ENCODE measurements at regions not wholly inside any gene's neighbourhood (a gene's known extent, or its start where the extent isn't known, plus 50 kb on each side); places are given as distances from the start of the nearest gene placed in this dataset.

DNA sequence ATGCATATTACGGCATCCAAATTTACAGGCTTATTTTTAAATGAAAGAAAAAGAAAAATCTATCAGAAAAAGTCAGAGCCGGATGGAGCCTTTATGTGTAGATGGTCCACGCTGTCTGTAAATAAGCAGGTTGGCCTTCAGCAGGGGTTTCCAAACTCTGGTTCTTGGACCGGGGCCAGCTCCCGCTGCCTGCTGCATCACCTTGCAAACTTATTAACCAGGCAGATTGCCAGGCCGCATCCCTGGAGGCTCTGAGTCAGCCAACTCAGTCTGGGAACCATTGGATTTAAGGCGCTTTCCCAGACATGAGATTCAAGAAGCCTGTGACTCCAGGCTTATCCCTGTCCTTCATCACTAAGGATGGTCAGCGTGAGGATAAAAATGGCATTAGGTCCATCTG lies 212.4 kb downstream of the OPA1 start:
- no peaks in the 10 kb centered on the region for H3K4me1 ChIP-seq
- TF ChIP-seq POLR2AphosphoS5 (IDR thresholded peaks at IDR 0.05), result peak in 1 of 3 donors; percentile 50
- no peak for TF ChIP-seq POLR2A (IDR thresholded peaks at IDR 0.05)
- no peak for TF ChIP-seq EP300 (IDR thresholded peaks at IDR 0.05)
- H3K4me3 ChIP-seq, result no peak overlapping the region
- no peaks in the 10 kb centered on the region for H3K9me3 ChIP-seq
- H3K27me3 ChIP-seq, result no peaks in the 10 kb centered on the region
- DNase-seq, result peak; percentile 67 to 90
- no peaks in the 10 kb centered on the region for H3K36me3 ChIP-seq
- 54 to 59% (median 58%) methylated on average over 8 of the region's 8 CpGs for WGBS, 5 donors
- no peak overlapping the region for H3K27ac ChIP-seq
- intact Hi-C loops (cut with DNase I; ENCODE audit: low total_unique reads), result loop anchor here (10.0 kb wide), 1 partner anchor 189 kb away; no protein-coding TSS in a partner anchor

GRCh38 chr3:193808317-193808716 lies 215.3 kb downstream of the OPA1 start:
- no peaks in the 10 kb centered on the region for H3K9me3 ChIP-seq
- H3K4me3 ChIP-seq, result no peak overlapping the region
- no peak for DNase-seq
- H3K36me3 ChIP-seq, result no peaks in the 10 kb centered on the region
- 90 to 94% (median 93%) methylated on average over 8 of the region's 8 CpGs for WGBS, 5 donors
- no peaks in the 10 kb centered on the region for H3K4me1 ChIP-seq
- TF ChIP-seq POLR2A (IDR thresholded peaks at IDR 0.05) (no peak), POLR2AphosphoS5 (IDR thresholded peaks at IDR 0.05) (no peak), CTCF (IDR thresholded peaks at IDR 0.05) (no peak), EP300 (IDR thresholded peaks at IDR 0.05) (no peak)
- H3K27ac ChIP-seq, result no peak overlapping the region
- intact Hi-C loops (cut with DNase I; ENCODE audit: low total_unique reads), result loop anchor here (10.0 kb wide), 1 partner anchor 186 kb away; no protein-coding TSS in a partner anchor
- H3K27me3 ChIP-seq, result no peaks in the 10 kb centered on the region

DNA sequence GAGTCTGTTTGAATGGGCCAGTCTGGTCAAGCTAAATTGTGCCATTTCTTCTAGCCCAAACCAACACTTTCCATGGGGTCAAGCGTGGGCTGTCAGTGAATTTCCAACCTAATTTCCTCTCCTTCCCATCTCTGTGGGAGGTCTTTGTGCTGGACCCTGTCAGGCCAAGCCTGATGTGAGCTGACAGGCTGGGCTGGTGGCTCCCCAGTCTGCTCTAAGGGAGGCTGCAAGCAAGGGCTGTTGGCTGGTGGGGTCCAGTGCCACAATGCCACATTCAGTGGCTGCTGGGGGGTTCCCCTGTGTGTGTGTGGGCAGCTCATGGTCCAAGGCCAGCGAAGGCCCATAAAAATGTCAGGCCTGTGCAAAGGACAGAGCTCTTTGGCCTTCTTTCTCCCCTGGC lies 216.1 kb downstream of the OPA1 start:
- no peak for TF ChIP-seq CTCF (IDR thresholded peaks at IDR 0.05)
- no peak for DNase-seq
- intact Hi-C loops (cut with DNase I; ENCODE audit: low total_unique reads), result loop anchor here (10.0 kb wide), 1 partner anchor 186 kb away; no protein-coding TSS in a partner anchor
- H3K4me3 ChIP-seq, result no peak overlapping the region
- H3K27me3 ChIP-seq, result no peaks in the 10 kb centered on the region
- 84 to 93% (median 88%) methylated on average over 2 of the region's 2 CpGs for WGBS, 5 donors
- H3K4me1 ChIP-seq, result no peaks in the 10 kb centered on the region
- H3K36me3 ChIP-seq, result no peaks in the 10 kb centered on the region
- H3K27ac ChIP-seq, result no peak overlapping the region
- H3K9me3 ChIP-seq, result no peaks in the 10 kb centered on the region

DNA sequence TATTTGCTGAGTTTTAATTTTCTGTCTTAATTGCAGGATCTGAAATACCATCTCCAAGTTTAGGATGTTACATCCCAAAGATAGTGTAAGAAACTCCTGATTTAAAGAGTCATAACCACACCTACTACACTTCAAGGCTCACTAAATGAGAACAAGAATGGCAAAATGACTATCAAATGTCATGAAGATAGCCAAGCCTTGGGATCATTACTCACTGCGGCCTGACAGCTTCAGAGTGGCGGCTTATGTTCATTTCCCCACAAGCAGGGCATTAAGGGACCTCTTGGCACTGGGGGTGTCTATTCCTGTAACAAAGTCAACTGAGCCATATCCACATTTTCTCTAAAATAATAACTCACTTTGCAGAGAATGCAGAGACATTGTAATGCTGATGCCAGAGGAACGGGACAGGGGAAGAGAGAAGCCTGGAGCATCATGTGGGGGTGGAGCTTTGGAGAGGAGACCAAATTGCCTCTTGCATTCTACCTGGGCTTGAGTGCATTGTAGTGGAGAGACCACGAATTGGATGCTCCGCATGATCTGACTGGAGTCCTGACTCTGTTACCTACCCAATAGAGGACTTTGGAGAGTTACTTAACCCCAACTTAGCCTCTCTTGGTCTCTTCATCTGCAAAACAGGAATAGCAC lies 219.2 kb downstream of the OPA1 start:
- H3K36me3 ChIP-seq, result no peaks in the 10 kb centered on the region
- H3K27ac ChIP-seq, result no peak overlapping the region
- no peak for TF ChIP-seq CTCF (IDR thresholded peaks at IDR 0.05)
- no peak for TF ChIP-seq POLR2A (IDR thresholded peaks at IDR 0.05)
- 91 to 96% (median 93%) methylated on average over 5 of the region's 5 CpGs for WGBS, 5 donors
- no peaks in the 10 kb centered on the region for H3K27me3 ChIP-seq
- no peak for DNase-seq
- peaks cover 7 to 8% (median 8%) of the 10 kb centered on the region in 4 donors for H3K4me1 ChIP-seq
- intact Hi-C loops (cut with DNase I; ENCODE audit: low total_unique reads), result no loop called here
- no peaks in the 10 kb centered on the region for H3K9me3 ChIP-seq
- H3K4me3 ChIP-seq, result no peak overlapping the region

- H3K36me3 ChIP-seq, result no peaks in the 10 kb centered on the region
- TF ChIP-seq CTCF (IDR thresholded peaks at IDR 0.05), result no peak
- no peak for TF ChIP-seq POLR2AphosphoS5 (IDR thresholded peaks at IDR 0.05)
- TF ChIP-seq POLR2A (IDR thresholded peaks at IDR 0.05), result no peak
- no peak for TF ChIP-seq EP300 (IDR thresholded peaks at IDR 0.05)
- WGBS, 5 donors, result 65 to 80% (median 72%) methylated on average over 7 of the region's 7 CpGs
- no peaks in the 10 kb centered on the region for H3K27me3 ChIP-seq
- no peak overlapping the region for H3K4me3 ChIP-seq
- intact Hi-C loops (cut with DNase I; ENCODE audit: low total_unique reads), result no loop called here
- no peak for DNase-seq
- no peak overlapping the region for H3K27ac ChIP-seq
- no peaks in the 10 kb centered on the region for H3K9me3 ChIP-seq
- H3K4me1 ChIP-seq, result peaks cover 11 to 16% (median 14%) of the 10 kb centered on the region in 4 donors
Observed at GRCh38 chr3:193812791-193813500, 219.9 kb downstream of the OPA1 start.

Measured in stomach (tissue), 8 donors.